GM21825 (cell line): ENCODE measurements at regions not wholly inside any gene's neighbourhood (a gene's known extent, or its start where the extent isn't known, plus 50 kb on each side); places are given as distances from the start of the nearest gene placed in this dataset.
"Not testable (repeated sequence)": the region's sequence is repeated elsewhere in the genome, so short reads cannot be mapped to it uniquely, and the experiment has no call there.

Source experiments
- ATAC-seq: cut with Tn5 transposase; IDR thresholded peaks from one replicate; pipeline ENCODE4 v1.9.1; 2021; ENCODE audit warnings: mild to moderate bottlenecking, moderate library complexity; ENCODE audit not compliant: unreplicated experiment

DNA sequence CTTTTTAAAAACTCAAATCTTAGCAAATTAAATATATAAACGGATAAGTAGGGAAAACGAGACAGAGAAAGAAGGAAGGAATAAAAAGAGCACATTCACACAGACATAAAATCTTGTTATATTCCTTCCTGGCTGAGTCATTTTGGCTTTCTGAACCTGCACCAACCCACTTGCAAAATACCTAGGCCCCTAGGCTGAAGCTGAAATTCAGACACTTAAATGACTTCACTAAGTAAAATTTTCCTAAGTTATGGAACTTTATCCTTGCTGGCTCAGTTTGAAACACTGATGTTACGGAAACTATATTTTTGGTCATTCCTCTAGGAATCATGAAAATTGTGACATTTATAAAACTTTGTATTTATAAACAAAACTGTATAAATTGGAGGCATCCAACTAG is 462.8 kb upstream of the NFIA start:
- ATAC-seq: no peak

DNA sequence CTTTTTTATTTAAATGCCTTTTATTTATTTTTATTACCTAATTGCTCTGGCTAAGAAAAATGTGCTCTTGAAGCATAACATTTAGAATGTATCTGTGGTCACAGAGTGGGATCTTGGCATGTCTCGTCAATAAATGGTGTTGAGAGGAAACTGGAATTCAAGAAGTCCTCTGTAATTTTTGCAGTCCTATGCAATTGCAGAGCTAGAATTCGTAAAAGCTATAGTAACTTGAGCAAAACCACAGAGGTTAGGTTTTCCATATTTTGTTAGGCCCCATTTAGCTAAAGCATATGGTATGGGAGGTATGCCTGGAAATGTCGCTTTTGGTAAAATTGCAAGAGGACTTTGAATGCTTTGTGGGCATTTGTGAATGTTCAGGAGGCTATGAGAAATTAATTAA is 466.7 kb upstream of the NFIA start:
- ATAC-seq: no peak

DNA sequence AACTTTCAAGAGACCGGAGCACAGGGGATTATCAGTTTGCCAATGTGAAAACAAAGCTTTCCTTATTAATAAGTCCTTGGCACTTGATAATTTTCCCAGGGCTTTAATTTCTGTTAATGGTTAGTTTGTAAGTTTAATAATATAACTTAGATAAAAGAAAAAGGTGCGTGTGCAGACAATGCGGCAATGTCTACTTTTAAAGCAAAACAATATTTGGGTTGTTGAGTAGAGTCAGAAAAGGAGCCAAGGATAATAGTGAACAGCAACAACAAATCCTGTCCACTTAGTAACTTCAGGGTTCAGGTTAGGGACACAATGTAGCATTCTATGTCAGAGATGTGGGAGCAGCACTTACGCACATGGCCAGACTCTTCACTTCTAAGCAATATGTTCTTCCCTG is 469.6 kb upstream of the NFIA start:
- ATAC-seq: no peak

DNA sequence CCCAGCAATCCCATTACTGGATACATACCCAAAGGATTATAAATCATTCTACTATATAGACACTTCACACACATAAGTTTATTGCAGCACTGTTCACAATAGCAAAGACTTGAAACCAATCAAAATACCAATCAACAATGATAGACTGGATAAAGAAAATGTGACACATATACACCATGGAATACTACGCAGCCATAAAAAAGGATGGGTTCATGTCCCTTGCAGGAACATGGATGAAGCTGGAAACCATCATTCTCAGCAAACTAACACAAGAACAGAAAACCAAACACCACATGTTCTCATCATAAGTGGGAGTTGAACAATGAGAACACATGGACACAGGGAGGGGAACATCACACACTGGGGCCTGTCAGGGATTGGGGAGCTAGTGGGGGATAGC is 475.4 kb upstream of the NFIA start:
- ATAC-seq: not testable (repeated sequence)

DNA sequence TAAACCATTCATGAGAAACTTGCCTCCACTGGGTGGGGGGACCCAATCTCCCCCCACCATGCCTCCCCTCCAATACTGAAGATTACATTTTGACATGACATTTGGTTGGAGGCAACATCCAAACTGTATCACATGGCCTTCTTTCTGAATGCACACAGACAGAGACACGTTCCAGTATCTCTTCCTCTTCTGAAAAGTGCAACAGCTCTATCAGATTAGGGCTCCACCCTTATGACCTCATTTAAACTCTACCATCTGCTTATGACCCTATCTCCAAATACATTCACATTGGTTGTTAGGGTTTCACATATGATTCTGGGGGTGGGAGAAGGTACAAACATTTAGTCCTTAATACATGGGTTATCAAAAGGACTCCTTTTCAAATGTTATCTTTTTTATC is 481.8 kb upstream of the NFIA start:
- ATAC-seq: no peak

DNA sequence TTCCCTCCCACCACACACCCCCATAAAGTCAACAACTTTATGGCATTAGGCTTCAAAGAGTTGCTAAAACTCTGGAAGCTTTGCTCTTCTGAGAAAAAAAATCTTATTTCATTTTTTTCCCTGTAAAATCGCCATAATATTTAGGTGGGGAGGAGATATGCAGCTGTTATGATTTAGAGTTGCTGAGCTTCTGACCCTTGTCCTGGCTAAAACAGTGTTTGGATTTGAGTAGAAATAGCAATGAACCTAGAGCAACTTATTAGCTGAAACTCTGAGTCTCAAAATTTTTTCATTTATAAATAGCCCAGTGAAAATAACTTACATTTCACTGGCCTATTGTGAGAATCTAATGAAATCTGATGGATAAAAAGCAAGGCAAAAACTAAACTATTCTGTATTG is 482.8 kb upstream of the NFIA start:
- ATAC-seq: no peak

DNA sequence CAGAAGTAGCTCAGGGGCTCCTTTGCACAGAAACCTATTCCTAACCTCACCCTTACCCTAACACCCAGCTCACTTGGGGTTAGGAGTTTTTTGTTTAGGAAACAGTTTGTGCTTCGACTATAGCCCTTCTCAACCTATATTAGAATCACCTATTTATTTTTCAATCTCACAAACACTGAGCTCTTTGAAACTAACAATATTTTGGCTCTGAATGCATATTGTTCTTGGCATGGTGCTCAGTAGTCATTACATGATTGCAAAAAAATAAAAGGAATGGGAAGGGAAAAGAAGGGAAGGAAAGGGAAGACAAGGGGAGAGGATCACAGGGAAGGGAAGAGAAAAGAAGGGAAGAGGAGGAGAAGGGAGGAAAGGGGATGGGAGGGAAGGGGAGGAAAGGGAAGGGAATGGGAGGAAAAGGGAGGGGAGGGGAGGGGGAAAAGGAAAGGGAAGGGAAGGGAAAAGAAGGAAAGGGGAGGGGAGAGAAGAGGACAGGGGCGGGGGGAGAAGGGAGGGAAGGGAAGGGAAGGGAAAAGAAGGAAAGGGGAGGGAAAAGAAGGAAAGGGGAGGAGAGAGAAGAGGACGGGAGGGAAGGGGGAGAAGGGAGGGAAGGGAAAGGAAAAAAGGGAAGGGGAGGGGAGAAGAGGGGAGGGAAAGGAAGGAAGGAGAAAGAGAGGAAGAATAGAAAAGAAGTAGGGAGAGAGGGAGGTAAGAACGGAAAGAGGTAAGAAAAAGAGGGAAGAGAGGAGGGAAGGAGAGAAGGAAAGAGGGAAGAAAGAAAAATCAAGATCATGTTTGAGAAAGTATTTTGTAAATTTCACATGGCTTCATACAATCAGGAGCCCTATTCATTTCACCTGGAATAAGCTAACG is 484.1 kb upstream of the NFIA start:
- ATAC-seq: no peak

DNA sequence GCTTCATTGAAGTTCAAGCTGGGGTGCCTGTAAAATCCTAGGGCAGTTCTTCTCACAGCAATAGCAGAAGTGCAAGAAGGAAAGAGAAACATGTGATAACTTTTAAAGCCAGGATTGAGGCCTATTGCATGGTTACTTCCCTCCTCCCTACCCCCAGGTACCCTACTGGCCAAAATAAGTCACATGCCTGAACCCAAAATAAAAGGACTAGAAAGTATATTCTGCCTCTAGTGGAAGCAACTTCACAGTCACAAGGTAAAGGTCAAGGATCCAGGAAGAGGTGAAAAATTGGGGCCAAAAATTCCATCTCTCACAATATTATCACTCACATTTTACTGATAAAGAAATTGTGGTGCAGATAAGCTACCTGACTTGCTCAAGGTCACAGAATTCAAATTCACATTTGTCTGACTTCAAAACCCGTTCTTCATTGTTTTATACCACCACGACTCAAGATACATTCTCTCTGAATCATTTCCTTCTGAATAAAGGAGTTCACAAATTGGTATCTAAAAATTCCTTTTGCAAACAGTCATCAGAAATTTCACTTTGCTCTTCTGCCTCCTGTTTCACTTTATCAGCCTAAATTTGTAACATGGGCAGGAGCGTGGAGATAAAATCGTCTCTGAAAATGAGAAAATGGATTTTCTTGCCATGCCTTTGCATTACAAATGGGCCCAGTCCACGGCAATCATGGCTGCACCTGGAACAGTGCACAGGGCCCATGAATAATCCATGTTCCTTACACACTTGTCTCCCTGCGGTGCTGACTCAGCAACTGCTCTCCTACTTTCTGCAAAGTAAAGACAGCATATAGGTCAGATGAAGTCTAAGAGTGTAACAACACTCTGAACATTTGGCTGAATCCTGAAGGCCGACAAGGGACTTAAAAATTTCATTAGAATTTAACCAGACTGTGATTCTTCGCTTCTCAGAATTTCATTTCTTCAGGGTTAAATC is 485.3 kb upstream of the NFIA start:
- ATAC-seq: no peak

DNA sequence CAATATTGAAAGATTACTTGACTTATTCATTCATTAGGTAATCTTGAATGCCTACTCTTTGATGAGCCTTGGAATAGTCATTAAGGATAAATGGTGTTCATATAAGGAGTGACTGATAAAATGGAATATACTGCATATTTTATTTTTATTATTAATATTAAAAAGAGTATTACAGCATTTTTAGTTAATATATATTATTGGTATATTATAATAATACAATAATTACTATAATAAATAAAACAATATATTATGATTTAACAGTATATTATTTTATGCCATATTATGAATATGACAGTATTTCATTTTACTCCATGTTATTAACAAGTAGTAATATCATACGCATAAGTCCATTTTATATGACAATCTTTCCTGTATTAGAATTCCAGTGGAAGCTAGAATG is 490.8 kb upstream of the NFIA start:
- ATAC-seq: no peak

DNA sequence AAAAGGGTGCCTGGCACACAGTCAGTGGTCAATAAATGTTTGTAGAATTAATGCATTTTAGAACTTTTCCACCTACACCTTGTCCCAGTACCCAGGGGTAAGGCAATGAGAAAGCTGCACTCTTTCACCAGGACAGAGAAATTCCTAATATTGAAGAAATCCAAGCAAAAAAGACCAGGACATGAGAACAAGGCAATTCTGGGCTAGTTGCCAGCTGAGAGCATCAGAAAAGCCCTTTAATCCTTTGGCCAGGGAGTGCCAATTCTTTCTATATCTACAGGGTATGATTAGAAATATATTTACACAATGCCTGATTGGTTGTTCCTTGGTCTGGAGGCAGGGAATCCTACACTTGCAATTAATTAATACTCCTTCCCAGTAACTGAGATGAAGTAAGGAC is 492.4 kb upstream of the NFIA start:
- ATAC-seq: no peak

DNA sequence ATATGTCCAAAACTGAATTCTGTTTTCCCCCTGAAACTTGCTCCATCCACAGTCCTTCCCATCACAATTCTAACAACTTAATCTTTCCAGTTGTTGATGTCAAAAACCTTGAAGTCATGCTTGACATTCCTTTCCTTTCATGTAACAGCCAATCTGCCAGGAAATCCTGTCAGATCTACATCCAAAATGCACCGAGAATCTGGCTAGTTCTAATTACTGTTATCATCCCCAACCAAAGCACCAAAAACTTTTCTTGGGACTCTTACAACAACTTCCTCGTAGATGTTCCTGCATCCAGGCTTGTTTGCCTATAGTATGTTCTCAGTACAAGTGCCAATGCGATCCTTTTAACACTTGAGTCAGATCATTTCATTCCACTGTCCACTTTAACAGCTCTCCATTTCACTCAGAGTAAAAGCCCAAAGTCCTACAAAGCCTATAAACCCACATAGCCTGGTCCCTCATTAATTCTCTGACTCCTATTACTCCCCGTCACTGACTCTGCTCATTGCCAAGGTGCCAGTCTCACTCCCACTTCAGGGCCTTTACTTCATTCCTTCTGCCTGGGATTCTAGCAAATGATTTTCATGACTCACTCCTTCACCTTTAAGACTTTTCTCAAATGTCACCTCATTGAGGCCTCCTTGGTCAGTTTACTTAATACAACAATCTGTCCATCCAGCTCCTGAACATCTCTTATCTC is 493.2 kb upstream of the NFIA start:
- no peak for ATAC-seq

DNA sequence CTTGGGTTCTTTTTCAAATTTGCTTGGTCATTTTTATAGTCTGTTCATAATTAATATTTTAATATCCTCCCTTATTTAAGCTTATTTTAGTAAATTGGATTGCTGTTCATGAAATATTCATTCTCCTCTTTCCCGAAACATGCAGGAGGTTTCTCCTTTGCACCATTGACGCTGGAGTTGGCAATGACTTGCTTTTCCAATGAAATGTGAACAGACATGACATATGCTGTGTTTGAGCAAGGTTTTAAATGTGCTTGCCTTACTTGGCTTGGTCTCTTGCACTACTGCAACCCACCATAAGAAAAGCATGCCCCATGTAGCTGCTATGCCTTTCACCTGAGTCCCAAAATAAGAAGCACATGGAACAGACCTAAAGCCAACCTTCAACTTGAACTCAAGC is 498.0 kb upstream of the NFIA start:
- no peak for ATAC-seq

DNA sequence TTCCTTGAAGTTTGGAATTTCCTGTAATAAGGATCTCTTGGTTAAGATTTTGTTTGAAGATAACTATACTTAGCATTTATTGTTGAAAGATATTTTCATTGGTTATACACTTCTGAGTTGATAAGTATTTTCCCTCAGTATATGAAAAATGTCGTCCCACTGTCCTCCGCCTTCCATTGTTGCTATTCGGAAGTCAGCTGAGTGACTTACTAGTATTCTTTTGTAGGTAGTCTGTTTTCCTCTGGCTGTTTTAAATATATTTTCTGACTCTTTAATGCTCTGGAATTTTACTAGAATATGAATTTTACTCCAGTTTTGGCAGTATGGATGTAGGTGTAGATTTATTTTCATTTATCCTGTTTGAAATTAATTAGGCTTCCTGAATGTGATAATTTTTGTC is 498.7 kb upstream of the NFIA start:
- no peak for ATAC-seq

DNA sequence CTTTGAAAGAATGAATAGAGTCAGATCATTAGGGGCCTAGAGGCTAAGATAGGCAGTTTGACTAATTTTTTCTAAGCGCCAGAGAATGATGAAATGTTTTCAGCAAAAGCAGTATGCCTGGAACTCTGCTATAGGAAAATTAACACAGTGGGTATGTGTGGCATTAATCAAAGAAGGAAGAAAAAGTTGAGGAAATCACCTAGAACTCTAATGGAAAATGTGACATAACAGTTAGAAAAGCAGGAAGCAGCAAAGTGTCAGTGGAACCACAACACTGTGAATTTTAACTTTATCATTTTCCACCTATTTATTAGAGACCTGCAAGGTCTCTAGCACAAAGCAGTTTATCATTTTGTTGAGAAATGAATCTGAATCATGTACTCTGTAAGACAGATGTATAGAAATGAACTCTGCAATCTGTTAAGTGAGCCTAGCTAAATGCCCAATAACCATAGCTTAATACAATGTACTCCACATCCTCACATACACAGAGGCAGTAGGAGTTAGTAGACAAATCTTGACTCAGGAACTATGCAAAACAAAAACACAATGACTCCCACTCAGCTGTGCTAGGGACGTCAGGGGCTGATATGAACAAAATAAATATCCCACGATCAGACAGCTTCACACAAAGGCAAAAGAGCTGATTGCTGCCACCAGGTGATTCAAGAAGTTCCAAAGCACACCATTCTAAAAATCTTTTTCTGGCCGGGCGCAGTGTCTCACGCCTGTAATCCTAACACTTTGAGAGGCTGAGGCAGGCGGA is 500.7 kb upstream of the NFIA start:
- ATAC-seq: no peak

DNA sequence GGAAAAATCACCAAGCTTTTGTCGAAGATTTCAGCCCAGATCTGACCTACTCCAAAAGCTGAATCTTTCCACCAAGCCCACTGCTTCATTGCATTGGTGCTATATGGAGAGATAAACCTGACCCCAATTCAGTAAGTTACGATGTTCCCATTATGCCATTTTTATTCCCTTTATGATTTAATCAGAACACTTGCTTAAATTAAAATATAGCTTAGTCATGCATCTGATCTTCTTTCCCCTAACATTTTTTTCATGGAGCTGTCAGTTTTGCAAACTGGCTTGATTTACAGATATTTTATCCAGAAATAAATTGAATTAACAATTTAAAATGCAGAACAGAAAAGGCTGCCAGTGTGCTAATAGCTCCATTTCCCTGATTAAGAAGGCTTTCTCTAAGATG is 503.5 kb upstream of the C1orf87 start:
- no peak for ATAC-seq

DNA sequence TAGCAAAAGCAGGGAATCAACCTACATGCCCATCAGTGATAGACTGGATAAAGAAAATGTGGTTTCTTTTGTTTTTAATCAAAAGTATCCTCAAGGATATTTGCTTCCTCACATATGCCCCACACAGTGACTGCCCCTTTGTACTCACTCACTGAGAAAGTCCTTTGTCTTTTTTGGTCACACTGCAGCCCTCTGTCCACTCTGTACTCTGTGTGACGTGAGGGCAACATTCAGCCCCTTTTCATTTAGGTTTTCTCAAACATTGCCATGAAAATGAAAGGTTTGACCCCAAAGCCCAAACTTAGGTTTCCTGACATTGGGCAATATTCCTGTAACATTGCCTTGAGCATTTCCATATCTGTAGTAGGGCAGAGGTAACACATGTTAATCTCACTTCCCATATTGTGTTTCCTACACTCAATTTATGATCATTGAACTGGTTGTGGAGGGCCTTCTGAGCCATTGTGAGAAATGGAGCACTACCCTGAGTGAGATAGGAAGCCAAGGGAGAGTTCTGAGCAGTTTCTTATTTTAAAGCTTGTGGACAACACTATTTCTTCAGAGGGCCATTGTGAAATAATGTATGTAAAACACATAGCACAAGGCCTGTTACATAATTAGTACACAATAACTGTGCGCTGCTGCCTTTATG is 501.9 kb upstream of the C1orf87 start:
- ATAC-seq: no peak

DNA sequence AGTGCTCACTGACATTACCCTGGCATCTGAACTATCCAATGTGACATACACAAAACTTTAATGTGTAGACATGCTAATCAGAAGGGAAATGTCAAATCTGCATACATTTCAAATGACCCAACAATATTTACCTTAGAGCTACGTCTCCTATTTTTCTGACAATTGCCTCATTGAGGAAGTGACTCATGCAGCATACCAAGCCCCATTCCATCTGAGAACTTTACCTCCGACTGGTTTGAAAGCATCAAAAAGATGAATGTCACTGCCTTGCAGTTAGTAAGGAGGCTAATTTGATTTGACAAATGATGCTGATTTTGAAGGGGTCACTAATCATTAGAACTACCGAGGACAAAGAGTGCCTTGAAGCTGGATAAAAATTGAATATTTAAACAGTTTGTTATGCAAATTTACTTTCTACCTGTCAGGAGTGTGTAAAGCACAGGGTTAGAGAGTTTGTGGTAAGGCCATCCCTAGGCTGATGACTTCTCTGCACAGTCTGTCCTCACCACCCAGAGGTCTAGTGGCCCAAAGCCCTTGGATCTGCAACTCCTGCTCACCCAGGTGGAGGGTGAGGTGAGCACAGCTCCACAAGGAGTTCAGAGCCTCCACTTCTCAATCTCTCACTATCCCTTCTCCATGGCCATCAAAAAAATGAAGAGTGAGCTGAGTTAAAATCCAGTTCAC is 500.3 kb upstream of the C1orf87 start:
- no peak for ATAC-seq

DNA sequence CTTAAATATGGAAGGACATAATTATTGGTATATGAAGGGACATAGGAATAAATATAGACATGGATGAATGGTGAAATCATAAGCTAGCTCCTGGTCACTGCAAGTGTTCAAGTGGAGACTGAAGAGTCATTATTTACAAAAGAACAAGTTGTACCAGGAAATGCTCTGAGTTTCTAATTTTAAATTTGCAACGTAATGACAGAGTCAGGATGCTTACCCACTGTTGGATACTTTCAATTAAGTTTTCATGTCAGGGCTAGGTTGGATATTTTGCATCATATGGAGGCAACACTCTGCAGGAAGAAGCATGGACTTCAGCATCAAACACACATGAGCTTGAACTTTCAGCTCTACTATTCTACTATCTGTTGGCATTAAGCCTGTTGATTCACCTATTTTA is 499.6 kb upstream of the C1orf87 start:
- no peak for ATAC-seq

DNA sequence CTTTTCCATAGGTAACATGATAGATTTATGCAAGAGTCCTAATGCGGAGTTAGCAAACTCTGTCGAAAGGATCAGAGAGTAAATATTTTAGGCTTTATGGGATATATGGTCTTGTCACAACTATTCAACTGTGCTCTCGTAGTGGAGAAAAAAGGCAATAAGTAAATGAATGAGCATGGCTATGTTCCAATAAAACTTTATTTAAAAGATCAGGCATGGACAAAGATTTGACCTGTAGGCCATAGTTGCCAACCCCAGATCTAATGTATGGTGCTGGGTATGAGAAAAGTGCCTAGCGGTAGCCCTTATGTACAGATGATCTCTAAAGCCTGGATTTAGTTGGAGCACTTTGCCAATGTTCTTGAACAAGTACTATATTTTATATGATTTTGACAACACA is 498.8 kb upstream of the C1orf87 start:
- ATAC-seq: no peak

DNA sequence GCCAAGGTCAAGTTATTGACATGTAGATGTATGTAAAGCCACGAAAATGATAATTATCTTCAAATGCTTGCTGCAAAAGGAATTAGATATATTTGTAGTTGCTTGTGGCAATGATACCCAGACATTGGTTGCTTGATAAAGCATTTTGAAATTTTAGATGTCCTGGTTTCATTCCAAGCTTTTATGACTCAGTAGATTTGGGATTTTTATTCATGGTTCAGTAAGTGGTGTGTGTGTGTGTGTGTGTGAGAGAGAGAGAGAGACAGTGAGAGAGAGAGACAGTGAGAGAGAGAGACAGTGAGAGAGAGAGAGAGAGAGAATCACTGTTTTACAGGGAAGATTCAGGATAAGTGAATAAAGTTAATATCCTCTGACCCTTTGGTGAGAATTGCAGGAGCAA is 498.2 kb upstream of the C1orf87 start:
- ATAC-seq: no peak
